ENCODE measurements at regions not wholly inside any gene's neighbourhood (a gene's known extent, or its start where the extent isn't known, plus 50 kb on each side); places are given as distances from the start of the nearest gene placed in this dataset.

GRCh38 chr22:49202226-49202625 lies 625.4 kb downstream of the BRD1 start:
- no peak overlapping the region for H3K27ac ChIP-seq (ENCODE audit: low read depth in 2 of 2, low read length in 2 of 2)
- H3K27me3 ChIP-seq (ENCODE audit: control insufficient read depth in 2 of 2, insufficient read depth in 2 of 2, low read length in 2 of 2), result no peaks in the 10 kb centered on the region
- no peak overlapping the region for H3K9ac ChIP-seq (ENCODE audit: low read depth in 1 of 2, low read length in 2 of 2)
- H3K4me1 ChIP-seq (ENCODE audit: control insufficient read depth in 2 of 2, insufficient read depth in 2 of 2, low read length in 2 of 2), result no peaks in the 10 kb centered on the region
- H3K9me3 ChIP-seq (ENCODE audit: control insufficient read depth in 2 of 2, low read length in 2 of 2), result no peaks in the 10 kb centered on the region
- no peaks in the 10 kb centered on the region for H3K36me3 ChIP-seq (ENCODE audit: control insufficient read depth in 2 of 2, insufficient read depth in 2 of 2, low read length in 2 of 2)
- H3K4me3 ChIP-seq (ENCODE audit: low read length in 2 of 2), result no peak overlapping the region

GRCh38 chr22:49201046-49201970 lies 626.4 kb downstream of the BRD1 start:
- no peaks in the 10 kb centered on the region for H3K4me1 ChIP-seq (ENCODE audit: control insufficient read depth in 2 of 2, insufficient read depth in 2 of 2, low read length in 2 of 2)
- H3K9me3 ChIP-seq (ENCODE audit: control insufficient read depth in 2 of 2, low read length in 2 of 2), result no peaks in the 10 kb centered on the region
- no peaks in the 10 kb centered on the region for H3K36me3 ChIP-seq (ENCODE audit: control insufficient read depth in 2 of 2, insufficient read depth in 2 of 2, low read length in 2 of 2)
- no peak overlapping the region for H3K27ac ChIP-seq (ENCODE audit: low read depth in 2 of 2, low read length in 2 of 2)
- H3K27me3 ChIP-seq (ENCODE audit: control insufficient read depth in 2 of 2, insufficient read depth in 2 of 2, low read length in 2 of 2), result no peaks in the 10 kb centered on the region
- H3K9ac ChIP-seq (ENCODE audit: low read depth in 1 of 2, low read length in 2 of 2), result no peak overlapping the region
- no peak overlapping the region for H3K4me3 ChIP-seq (ENCODE audit: low read length in 2 of 2)

GRCh38 chr22:49199224-49199623 lies 628.4 kb downstream of the BRD1 start:
- H3K4me1 ChIP-seq (ENCODE audit: control insufficient read depth in 2 of 2, insufficient read depth in 2 of 2, low read length in 2 of 2), result no peaks in the 10 kb centered on the region
- no peak overlapping the region for H3K9ac ChIP-seq (ENCODE audit: low read depth in 1 of 2, low read length in 2 of 2)
- H3K9me3 ChIP-seq (ENCODE audit: control insufficient read depth in 2 of 2, low read length in 2 of 2), result no peaks in the 10 kb centered on the region
- H3K27ac ChIP-seq (ENCODE audit: low read depth in 2 of 2, low read length in 2 of 2), result no peak overlapping the region
- no peaks in the 10 kb centered on the region for H3K36me3 ChIP-seq (ENCODE audit: control insufficient read depth in 2 of 2, insufficient read depth in 2 of 2, low read length in 2 of 2)
- H3K27me3 ChIP-seq (ENCODE audit: control insufficient read depth in 2 of 2, insufficient read depth in 2 of 2, low read length in 2 of 2), result no peaks in the 10 kb centered on the region
- no peak overlapping the region for H3K4me3 ChIP-seq (ENCODE audit: low read length in 2 of 2)

GRCh38 chr22:49198705-49199084 lies 629.0 kb downstream of the BRD1 start:
- no peaks in the 10 kb centered on the region for H3K9me3 ChIP-seq (ENCODE audit: control insufficient read depth in 2 of 2, low read length in 2 of 2)
- no peak overlapping the region for H3K4me3 ChIP-seq (ENCODE audit: low read length in 2 of 2)
- H3K9ac ChIP-seq (ENCODE audit: low read depth in 1 of 2, low read length in 2 of 2), result no peak overlapping the region
- no peaks in the 10 kb centered on the region for H3K36me3 ChIP-seq (ENCODE audit: control insufficient read depth in 2 of 2, insufficient read depth in 2 of 2, low read length in 2 of 2)
- no peak overlapping the region for H3K27ac ChIP-seq (ENCODE audit: low read depth in 2 of 2, low read length in 2 of 2)
- H3K4me1 ChIP-seq (ENCODE audit: control insufficient read depth in 2 of 2, insufficient read depth in 2 of 2, low read length in 2 of 2), result no peaks in the 10 kb centered on the region
- H3K27me3 ChIP-seq (ENCODE audit: control insufficient read depth in 2 of 2, insufficient read depth in 2 of 2, low read length in 2 of 2), result no peaks in the 10 kb centered on the region

- H3K27me3 ChIP-seq (ENCODE audit: control insufficient read depth in 2 of 2, insufficient read depth in 2 of 2, low read length in 2 of 2), result no peaks in the 10 kb centered on the region
- no peak overlapping the region for H3K9ac ChIP-seq (ENCODE audit: low read depth in 1 of 2, low read length in 2 of 2)
- H3K9me3 ChIP-seq (ENCODE audit: control insufficient read depth in 2 of 2, low read length in 2 of 2), result no peaks in the 10 kb centered on the region
- H3K4me3 ChIP-seq (ENCODE audit: low read length in 2 of 2), result no peak overlapping the region
- no peak overlapping the region for H3K27ac ChIP-seq (ENCODE audit: low read depth in 2 of 2, low read length in 2 of 2)
- no peaks in the 10 kb centered on the region for H3K4me1 ChIP-seq (ENCODE audit: control insufficient read depth in 2 of 2, insufficient read depth in 2 of 2, low read length in 2 of 2)
- no peaks in the 10 kb centered on the region for H3K36me3 ChIP-seq (ENCODE audit: control insufficient read depth in 2 of 2, insufficient read depth in 2 of 2, low read length in 2 of 2)
Measured at GRCh38 chr22:49197986-49198704, 629.5 kb downstream of the BRD1 start.

GRCh38 chr22:49197505-49197904 lies 630.2 kb downstream of the BRD1 start:
- H3K9me3 ChIP-seq (ENCODE audit: control insufficient read depth in 2 of 2, low read length in 2 of 2), result no peaks in the 10 kb centered on the region
- H3K27me3 ChIP-seq (ENCODE audit: control insufficient read depth in 2 of 2, insufficient read depth in 2 of 2, low read length in 2 of 2), result no peaks in the 10 kb centered on the region
- H3K4me1 ChIP-seq (ENCODE audit: control insufficient read depth in 2 of 2, insufficient read depth in 2 of 2, low read length in 2 of 2), result no peaks in the 10 kb centered on the region
- H3K27ac ChIP-seq (ENCODE audit: low read depth in 2 of 2, low read length in 2 of 2), result no peak overlapping the region
- H3K4me3 ChIP-seq (ENCODE audit: low read length in 2 of 2), result no peak overlapping the region
- H3K36me3 ChIP-seq (ENCODE audit: control insufficient read depth in 2 of 2, insufficient read depth in 2 of 2, low read length in 2 of 2), result no peaks in the 10 kb centered on the region
- no peak overlapping the region for H3K9ac ChIP-seq (ENCODE audit: low read depth in 1 of 2, low read length in 2 of 2)

- Histone ChIP-seq H3K9me3 (ENCODE audit: control insufficient read depth in 2 of 2, low read length in 2 of 2) (no peaks in the 10 kb centered on the region), H3K27me3 (ENCODE audit: control insufficient read depth in 2 of 2, insufficient read depth in 2 of 2, low read length in 2 of 2) (no peaks in the 10 kb centered on the region), H3K36me3 (ENCODE audit: control insufficient read depth in 2 of 2, insufficient read depth in 2 of 2, low read length in 2 of 2) (no peaks in the 10 kb centered on the region), H3K4me1 (ENCODE audit: control insufficient read depth in 2 of 2, insufficient read depth in 2 of 2, low read length in 2 of 2) (no peaks in the 10 kb centered on the region), H3K27ac (ENCODE audit: low read depth in 2 of 2, low read length in 2 of 2) (no peak overlapping the region), H3K9ac (ENCODE audit: low read depth in 1 of 2, low read length in 2 of 2) (no peak overlapping the region), H3K4me3 (ENCODE audit: low read length in 2 of 2) (no peak overlapping the region)
Measured at GRCh38 chr22:49196046-49196511, 631.6 kb downstream of the BRD1 start.

- Histone ChIP-seq H3K4me3 (ENCODE audit: low read length in 2 of 2) (no peak overlapping the region), H3K27ac (ENCODE audit: low read depth in 2 of 2, low read length in 2 of 2) (no peak overlapping the region), H3K9ac (ENCODE audit: low read depth in 1 of 2, low read length in 2 of 2) (no peak overlapping the region), H3K36me3 (ENCODE audit: control insufficient read depth in 2 of 2, insufficient read depth in 2 of 2, low read length in 2 of 2) (no peaks in the 10 kb centered on the region), H3K27me3 (ENCODE audit: control insufficient read depth in 2 of 2, insufficient read depth in 2 of 2, low read length in 2 of 2) (no peaks in the 10 kb centered on the region), H3K9me3 (ENCODE audit: control insufficient read depth in 2 of 2, low read length in 2 of 2) (no peaks in the 10 kb centered on the region), H3K4me1 (ENCODE audit: control insufficient read depth in 2 of 2, insufficient read depth in 2 of 2, low read length in 2 of 2) (no peaks in the 10 kb centered on the region)
Measured at GRCh38 chr22:49195636-49196035, 632.0 kb downstream of the BRD1 start.

- H3K27me3 ChIP-seq (ENCODE audit: control insufficient read depth in 2 of 2, insufficient read depth in 2 of 2, low read length in 2 of 2), result no peaks in the 10 kb centered on the region
- no peaks in the 10 kb centered on the region for H3K9me3 ChIP-seq (ENCODE audit: control insufficient read depth in 2 of 2, low read length in 2 of 2)
- no peak overlapping the region for H3K9ac ChIP-seq (ENCODE audit: low read depth in 1 of 2, low read length in 2 of 2)
- H3K4me3 ChIP-seq (ENCODE audit: low read length in 2 of 2), result no peak overlapping the region
- no peaks in the 10 kb centered on the region for H3K4me1 ChIP-seq (ENCODE audit: control insufficient read depth in 2 of 2, insufficient read depth in 2 of 2, low read length in 2 of 2)
- H3K36me3 ChIP-seq (ENCODE audit: control insufficient read depth in 2 of 2, insufficient read depth in 2 of 2, low read length in 2 of 2), result no peaks in the 10 kb centered on the region
- no peak overlapping the region for H3K27ac ChIP-seq (ENCODE audit: low read depth in 2 of 2, low read length in 2 of 2)
Measured at GRCh38 chr22:49193901-49194465, 633.7 kb downstream of the BRD1 start.

- no peaks in the 10 kb centered on the region for H3K4me1 ChIP-seq (ENCODE audit: control insufficient read depth in 2 of 2, insufficient read depth in 2 of 2, low read length in 2 of 2)
- H3K36me3 ChIP-seq (ENCODE audit: control insufficient read depth in 2 of 2, insufficient read depth in 2 of 2, low read length in 2 of 2), result no peaks in the 10 kb centered on the region
- H3K9me3 ChIP-seq (ENCODE audit: control insufficient read depth in 2 of 2, low read length in 2 of 2), result no peaks in the 10 kb centered on the region
- no peak overlapping the region for H3K9ac ChIP-seq (ENCODE audit: low read depth in 1 of 2, low read length in 2 of 2)
- H3K27ac ChIP-seq (ENCODE audit: low read depth in 2 of 2, low read length in 2 of 2), result no peak overlapping the region
- no peaks in the 10 kb centered on the region for H3K27me3 ChIP-seq (ENCODE audit: control insufficient read depth in 2 of 2, insufficient read depth in 2 of 2, low read length in 2 of 2)
- H3K4me3 ChIP-seq (ENCODE audit: low read length in 2 of 2), result no peak overlapping the region
Measured at GRCh38 chr22:49193348-49193747, 634.3 kb downstream of the BRD1 start.
